Effector CD4-positive, alpha-beta T cell (primary cell): ENCODE measurements at regions not wholly inside any gene's neighbourhood (a gene's known extent, or its start where the extent isn't known, plus 50 kb on each side); places are given as distances from the start of the nearest gene placed in this dataset.
A peak's percentile ranks its signal among the peaks of the same experiment; 100 is the strongest.

Source experiments
- DNase-seq: peaks from one replicate; pipeline ENCODE4 v3.0.0-alpha.2; 2020

DNA sequence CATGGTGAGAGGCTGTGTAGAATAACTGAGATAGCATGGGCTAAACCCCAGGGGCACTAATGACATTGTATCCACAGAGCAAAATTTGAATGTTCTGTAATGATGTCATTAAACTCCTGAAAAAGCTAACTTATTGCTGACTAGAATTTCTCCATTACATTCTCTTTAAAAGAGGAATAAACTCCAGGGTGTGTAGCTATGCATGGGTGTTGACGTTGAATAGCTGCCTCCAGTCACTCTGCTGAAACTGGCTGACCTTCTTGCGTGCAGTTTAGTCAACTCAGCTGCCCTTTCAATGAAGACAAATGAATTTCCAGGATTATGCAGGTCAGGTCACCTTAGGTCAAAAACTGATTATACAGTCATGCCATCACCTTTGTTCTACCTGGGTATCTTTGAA, 617.5 kb upstream of the WWC1 start:
- no peak for DNase-seq

DNA sequence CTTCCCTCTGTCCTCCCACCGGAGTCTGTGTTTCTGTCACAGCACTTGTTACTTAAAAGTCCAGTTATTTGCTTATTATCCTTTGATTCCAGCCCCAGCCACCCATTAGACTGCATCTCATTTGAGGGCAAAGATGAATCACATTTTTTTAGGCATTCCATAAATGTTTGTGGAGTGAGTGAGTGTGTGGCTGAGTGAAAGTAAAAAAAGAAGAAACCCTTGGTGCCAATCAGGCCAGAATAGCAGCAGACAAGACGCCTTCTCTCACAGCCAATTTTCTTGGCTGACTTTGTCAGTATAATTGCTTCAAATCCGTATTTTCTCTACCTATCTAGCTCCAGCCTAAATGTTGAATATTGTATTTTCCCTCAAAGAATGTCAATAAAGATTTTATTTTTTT, 613.0 kb upstream of the WWC1 start:
- no peak for DNase-seq

DNA sequence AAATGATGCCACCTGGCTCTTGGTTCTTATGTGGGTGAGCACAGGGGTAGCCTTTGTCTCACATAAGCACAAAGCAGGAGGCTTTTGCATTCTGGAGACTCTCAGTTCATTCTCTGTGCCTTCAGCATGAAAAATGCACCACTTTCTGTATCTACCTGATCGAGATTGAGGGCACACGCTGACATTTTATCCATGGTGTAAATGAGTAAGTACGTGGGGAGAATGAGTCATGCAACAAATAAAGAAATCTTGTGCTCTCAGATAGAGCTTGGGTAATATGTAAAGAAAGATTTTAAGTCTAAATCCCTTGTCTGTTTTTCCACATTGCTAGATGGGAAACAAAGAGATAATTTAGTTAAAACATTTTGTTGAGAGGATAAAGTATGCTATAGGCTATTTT, 607.2 kb upstream of the WWC1 start:
- no peak for DNase-seq

DNA sequence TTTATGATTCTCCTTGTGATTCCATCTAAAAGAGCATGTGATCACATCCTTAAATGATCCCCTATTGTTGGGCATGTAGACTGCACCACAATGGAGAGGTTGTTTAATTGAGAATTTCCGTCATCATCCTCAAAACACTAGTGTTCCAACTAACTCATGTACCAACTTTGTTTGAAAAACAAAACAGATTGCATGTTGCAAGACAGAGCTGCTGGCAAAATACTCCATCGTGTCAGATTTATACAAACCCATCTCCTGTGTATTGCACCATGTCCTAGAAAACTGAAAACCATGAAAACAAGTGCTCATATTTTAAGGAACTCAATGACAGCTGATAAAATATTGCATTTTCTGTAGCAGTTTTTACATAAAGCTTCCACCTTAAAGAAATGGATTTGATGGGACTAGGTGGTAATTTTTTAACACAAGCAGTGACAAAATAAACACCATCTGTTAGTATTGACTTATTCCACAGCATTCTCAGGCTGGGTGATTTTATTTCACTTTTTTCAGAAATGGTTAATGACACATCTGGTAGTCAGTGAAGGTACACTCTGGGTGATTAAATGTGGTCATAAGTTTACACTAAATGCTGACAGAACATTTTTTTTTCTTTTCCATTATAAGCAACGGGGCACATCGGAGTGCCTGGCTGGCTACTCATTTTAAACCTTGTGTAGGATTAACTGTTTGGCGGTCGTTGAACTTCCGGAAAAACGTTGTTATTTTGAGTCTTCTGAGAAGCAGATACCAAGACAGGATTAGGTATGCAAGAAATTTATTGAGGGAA, 602.9 kb upstream of the WWC1 start:
- DNase-seq = no peak

DNA sequence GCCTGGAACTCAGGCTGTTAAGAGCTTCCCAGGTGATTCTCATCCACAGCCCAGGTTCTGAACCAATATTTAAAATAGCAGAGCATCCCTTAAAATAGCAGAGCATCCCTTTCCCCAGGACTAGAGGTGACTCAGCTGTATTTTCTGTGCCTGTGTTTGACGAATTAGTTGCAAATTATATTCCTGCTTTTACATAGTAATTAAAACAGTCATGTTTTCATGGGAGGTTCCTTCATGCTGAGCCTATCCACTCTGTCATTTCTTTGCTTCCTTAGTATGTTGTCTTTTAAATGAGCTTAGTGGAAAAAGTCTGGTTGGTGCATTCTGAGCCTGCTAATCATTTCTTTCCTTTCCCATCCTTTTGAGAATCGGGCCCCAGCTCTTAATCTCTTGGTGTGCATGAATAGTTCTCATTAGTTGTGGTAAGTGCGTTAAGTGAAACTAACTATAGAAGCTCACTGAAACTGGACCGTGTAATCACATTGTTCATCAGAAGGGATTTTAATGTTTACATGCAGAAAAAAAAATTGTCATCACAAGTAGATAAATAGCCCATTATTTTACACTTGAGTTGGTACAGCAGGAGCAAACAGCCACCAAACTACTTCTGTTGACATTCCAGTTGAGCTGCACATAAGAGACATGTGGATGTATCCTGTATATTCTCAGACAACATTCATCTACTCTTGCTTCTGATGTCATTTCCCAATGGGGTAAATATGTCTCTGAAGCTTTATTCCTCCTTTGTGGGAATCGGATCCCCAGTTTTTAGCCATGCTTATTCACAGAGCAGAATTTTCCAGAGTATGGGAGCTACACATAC, 596.9 kb upstream of the WWC1 start:
- no peak for DNase-seq

DNA sequence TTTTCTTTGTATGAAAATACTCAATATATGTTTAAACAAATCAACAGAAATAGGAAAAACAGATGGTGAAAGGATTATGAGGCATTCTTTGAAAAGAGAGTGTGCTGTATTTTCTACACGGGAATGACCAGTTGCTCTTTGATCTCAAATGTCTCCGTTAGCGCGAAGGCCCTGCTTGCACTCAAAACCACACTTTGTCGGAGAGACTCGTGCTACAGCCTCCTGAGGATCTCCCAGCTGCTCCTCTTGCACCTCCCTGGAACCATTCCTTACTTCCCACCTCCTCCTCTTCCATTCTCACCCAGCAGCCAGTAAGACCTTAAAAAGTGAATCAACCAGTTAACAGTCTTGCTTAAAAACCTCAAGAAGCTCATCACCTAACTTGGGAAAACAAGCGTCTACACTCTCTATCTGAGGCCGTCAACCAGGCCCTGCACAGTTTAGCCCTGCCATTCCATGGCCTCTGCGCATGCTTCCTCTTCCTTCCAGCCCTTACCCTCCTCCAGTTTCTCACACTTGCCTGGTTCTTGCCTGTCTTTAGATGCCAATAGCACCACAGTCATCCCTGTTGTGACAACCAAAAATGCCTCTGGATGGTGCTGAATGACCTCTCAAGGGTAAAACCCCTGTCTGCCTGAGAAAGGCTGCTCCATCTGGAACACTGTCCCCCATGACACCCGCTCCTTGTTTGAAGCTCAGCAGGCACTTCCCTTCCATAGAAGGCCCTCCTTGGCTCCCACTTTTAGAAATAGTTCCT, 594.7 kb upstream of the WWC1 start:
- DNase-seq = no peak

DNA sequence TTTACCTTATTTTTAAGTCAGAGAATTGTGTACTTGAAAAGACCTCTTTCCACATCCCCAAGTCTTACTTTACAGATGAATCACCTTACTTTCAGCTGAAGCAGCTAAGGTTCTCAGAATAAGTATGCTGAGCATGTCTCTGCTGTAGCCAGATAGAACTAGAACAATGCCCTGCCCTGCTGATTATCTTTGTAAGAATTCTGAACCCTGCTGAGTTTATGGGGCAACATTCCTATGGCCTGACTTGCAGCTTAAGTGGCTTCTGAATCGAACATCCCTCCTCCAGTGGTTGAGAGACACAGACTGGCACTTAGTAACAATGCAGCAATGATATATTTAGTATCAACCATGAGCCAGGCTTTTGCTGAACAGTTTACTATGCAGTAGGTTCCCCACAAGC, 592.0 kb upstream of the WWC1 start:
- DNase-seq = no peak

DNA sequence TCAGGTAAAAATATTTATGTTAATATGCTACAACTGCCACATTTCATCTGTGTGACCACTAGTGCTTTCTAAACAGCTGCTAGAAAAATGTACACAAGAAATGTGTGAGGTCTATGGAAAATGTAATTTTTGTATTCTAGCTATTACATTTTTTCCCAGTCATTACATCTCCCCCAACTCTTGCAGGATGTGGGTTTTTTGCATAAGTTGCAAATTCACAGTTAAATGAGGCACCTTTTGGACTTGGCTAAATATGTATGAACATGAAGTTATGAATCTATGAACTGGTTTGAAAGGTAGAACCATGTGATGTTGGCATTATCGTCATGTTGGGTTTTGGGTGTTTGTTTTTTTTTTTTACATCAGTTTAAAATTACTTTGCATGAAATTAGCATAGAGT, 590.4 kb upstream of the WWC1 start:
- DNase-seq = no peak

DNA sequence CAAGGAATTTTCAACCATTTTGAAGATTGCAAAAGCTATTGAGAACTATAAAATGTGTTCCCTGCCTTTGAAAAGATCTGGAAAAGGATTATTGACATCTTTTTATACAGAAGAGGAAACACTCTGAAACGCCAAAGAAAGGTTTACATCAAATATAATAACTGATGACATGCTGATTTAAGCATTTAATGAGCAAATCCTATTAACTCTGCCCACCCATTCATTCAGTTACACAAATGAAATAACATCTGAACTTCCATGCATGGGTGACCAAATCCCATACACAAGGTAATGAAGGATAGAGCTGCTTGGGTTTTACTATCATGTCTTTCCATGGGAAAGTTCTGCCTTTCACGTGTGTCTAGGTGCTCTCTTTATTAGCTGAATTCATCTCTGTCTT, 589.4 kb upstream of the WWC1 start:
- DNase-seq = no peak

DNA sequence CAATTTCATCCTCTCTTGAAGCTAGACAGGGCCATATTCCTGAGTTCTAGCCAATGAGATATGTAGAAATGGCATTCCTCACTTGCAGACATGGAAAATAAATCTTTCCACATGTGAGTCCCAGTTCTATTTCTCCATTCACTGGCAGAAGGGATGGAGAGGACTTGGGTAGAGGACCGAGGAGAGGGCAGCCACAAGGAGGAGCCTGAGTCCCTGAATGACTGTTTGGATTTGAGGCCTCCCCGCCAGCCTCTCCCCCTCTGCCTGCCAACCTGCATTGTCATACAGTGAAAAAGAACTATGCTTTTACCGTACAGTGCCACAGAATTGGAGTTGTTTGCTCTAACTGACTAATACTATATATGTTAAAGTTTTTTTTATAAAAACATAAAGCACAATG, 583.0 kb upstream of the WWC1 start:
- no peak for DNase-seq

DNA sequence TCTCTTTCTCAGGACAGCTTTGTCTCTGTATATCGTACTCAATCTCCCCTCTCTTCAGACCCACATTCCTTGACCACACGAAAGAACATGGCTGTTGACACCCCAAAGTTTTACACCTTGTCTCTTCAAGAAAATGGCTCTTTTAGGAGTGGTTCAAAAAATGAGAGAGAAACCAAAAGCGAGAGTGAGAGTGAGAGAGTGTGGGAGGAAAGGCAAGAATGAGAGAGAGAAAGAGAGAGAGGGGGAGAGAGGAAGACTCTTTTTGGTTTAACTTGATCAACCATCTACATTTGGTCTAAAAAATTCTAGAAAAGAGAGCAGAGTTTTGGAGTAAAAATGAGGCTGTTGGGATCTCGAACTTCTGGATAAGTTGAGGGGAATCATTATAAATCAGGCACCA, 581.8 kb upstream of the WWC1 start:
- no peak for DNase-seq

DNA sequence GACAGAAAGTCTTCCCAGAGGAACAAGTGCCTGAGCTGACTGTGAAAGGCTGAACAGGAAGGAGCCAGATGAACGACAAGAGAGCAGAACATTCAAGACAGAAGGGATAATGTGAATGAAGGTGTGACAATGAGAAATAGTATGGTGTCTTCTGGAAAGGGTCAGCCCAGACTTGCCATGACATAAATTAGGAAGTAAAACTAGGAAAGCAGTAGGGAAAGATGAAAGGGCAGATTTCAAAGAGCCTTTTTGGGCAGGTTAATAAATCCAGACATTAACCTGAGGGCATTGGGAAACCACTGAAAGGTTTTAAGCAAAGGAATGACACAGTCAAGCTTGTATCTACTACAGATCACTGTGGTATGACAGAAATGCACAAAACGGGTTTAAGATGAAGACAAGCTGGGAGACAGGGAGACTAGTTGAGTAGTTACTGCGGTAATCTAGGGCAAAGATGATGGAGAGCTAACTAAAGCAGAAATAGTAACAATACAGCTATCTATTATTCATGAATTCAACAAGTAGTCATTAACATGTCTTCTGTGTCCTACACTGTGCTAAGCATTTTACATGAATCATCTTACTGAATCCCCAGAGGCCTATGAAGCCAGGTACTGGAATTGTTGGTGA, 580.9 kb upstream of the WWC1 start:
- DNase-seq = no peak

DNA sequence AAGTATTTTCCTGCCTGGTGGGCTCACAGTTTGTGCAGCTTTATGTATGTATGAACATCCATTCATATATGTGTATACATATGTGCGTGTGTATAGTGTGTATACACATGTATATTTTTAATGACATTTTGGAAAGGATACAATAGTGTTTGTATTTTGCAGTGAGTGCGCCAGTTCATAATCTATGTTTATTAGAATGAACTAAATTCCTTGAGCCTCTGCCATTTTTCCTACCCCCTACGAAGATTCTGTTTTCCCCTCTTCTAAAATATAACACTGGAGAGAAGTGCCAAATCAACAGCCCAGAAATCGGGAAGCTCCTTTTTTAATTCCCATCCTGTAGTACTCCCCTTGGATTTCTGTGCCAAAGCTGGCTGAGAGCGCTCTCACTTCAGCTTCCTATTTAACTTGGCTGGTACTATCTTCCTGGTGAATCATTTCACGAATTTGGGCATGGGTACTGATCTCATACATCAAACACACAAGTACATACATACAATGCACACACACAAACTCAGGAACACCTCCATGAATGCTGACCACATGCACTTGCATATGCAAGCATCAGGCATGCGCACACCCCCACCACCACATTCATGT, 578.4 kb upstream of the WWC1 start:
- DNase-seq = no peak

DNA sequence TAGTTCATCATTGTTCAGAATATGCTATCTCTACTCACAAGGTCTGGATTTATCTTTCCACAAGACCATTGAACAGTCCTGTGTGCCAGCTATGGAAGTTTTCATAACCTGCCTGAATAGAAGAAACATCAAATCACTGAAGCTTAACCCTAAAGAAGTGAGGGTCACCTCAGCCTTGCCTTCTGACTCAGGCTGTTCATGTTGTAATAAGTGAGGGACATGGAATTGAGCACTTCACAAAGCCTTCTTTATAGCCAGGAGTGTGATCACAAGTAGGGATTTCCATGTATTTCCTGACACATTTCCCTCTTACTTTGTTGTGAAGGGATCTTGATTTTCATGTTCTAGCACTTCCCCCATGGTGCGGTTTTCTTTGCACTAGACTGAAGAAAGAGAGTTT, 577.5 kb upstream of the WWC1 start:
- DNase-seq = no peak

DNA sequence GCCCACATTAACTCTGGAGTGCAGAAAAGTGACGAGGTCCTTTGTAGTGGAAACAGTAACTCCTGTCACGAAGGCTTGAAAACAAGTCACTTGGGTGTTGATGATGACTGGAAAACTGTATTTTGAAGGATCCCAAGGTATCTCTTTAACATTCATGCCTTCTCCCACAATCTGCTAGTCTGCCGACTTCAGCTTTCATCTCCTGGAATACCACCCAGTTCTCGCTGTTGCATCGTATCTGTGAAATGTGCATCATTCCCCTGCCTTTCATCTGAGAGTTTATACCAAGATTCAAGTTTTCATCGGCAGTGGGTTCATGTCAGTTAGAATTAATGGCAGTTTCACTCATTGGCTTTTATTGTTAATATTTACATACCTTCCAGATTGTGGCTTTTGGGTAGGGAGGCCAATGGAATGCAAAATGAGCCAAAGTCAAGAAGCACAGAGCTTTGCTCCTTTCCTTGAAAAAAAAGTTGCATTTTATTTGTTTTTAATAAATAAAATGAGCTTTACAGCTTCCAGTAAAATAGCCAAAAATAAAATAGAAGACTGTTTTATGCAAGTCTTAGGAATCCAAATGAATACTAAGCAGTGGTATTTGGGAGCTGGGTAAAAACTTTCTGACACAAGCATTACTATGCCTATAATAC, 575.2 kb upstream of the WWC1 start:
- no peak for DNase-seq

DNA sequence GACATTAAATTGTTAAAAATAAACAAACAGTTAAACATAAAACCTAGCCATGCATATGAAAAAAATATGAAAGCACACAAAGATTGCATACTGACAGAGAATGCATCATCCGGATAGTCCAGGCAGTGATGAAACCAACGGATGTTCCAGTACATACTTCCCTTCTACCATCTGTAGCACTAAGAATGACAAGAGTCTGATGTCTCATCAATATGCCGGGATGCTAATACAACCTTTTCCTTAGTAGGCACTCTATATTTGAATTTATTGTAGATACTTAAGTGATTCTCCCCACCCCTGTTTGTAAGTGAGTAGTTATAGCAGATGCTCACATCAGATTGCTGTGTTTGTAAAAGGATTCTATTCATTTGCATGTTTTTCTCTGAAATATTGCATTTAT, 571.2 kb upstream of the WWC1 start:
- no peak for DNase-seq

DNA sequence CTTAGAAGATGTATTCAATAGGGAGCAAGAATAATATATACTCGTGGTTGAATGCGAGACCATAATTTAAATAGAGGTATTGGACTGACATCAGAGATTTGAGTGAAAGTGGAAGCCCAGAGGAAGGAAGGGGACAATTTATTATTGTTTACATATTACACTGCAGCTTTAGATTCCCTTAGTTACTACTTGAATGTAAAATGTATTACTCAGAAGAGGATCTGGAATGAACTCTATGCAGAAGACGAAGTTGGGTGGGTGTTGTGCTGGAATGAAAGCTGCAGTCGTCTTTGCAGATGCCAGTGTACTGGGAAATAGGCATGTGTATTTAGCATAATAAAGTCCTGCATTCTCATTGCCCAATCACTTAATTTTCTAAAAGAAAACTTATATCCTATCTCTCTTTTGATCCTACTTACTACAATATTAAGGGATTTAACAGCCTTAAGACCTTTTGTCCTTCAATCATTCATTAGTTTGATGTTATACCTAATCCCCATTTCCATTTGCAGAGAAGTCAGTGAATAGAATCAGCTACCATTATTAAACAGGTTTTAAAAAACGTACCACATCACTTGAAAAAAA, 570.7 kb upstream of the WWC1 start:
- no peak for DNase-seq

DNA sequence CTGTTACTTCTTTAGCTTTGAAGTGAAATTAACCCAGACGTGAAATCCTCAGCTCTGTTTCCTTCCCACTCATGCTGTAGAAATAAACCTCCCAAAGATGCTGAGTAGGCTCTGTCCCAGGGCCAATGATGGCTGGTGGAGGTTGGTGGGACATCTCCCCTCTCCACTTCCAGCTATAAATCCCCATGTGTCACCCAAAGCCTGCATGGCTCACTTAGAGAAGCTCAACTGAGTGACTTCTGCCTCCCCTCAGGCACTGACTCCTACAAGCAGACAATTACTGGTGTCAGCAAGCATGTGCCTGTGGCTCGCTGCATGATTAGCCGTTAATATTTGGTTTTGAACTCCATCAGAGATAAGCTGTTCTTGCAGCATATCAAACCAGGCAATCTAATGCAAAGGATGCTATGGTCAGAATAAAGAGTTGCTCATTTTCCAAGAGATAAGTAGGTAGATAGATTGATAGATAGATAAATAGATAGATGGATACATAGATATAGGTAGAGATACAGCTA, 569.5 kb upstream of the WWC1 start:
- DNase-seq = no peak

DNA sequence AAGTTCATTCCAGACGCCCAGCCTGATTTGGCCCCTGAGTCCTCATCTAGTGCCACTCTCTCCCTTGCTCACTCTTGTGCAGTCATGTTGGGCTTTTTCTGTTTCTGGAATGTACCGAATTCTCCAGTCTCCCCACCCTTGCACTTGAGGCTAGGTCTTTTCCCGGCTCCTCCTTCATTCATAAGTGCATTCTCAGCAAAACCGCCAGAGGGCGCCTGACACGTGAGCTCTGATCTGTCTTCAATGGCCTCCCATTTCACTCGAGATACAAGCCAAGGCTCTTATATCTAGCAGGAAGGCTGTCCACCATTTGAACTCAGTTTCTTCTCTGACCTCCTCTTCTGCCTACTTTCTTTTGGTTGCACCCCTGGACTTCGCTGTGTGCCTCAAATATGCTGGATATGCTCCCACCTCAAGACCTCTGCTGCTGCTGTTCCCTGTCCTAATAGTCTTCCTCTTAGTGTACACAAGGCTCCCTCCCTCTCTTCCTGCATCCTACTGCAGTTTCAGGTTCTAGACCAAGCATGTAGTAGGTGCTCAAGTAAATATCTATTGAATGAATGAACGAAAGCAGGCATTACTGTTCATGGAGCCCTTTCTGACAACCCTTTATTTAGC, 568.1 kb upstream of the WWC1 start:
- peak; percentile 31 for DNase-seq

DNA sequence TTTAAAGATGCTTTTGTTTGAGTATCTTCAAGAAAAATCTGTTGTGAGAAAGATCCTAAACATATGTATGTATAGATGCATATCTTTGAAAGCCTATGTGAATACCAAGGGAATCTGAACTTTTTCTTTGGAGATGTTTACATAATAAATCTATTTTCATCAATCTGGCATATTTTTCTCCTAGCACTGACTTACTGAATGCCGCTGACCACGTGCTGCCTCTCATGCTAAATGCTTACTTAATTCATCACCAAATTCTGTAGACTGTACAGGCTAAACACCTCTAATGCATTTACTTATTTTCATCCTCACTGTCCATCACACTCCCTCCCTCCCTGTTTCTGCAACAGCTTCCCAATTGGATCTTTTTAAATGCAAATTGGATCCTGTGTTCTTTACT, 566.2 kb upstream of the WWC1 start:
- DNase-seq = no peak

DNA sequence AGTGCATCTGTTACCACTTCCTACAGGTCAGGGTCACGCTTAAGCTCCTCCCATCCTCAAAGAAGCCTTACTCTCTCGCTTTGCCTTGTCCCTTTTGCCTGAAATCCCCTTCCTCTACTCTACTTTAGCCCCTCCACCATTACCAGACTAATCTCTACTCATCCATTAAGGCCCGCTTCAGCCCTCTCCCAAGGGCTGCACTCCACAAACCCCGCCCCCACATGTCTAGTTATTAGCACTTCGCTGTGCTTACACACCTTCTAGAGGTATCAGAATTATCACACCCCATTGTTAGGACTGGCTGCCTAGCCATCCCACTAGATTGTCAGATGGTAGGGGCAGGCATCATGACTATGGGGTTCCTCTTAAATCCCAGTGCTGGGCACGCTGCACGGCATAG, 565.7 kb upstream of the WWC1 start:
- no peak for DNase-seq
